GM19468 (cell line): ENCODE measurements at regions not wholly inside any gene's neighbourhood (a gene's known extent, or its start where the extent isn't known, plus 50 kb on each side); places are given as distances from the start of the nearest gene placed in this dataset.
"Not testable (repeated sequence)": the region's sequence is repeated elsewhere in the genome, so short reads cannot be mapped to it uniquely, and the experiment has no call there.

Experiments
- ATAC-seq: cut with Tn5 transposase; IDR thresholded peaks from one replicate; pipeline ENCODE4 v1.9.1; 2021; ENCODE audit warnings: mild to moderate bottlenecking, moderate library complexity, moderate number of reproducible peaks; ENCODE audit not compliant: unreplicated experiment; ENCODE audit errors: extremely low read depth

GRCh38 chr11:42778193-42778592, 533.6 kb upstream of the API5 start:
- ATAC-seq, result no peak

- no peak for ATAC-seq
These were observed 532.2 kb upstream of the API5 start for GRCh38 chr11:42779555-42779954.

- ATAC-seq, result no peak
These were observed 524.8 kb upstream of the API5 start for GRCh38 chr11:42786981-42787380.

GRCh38 chr11:42795483-42795882, 516.3 kb upstream of the API5 start:
- not testable (repeated sequence) for ATAC-seq

GRCh38 chr11:42800041-42800440, 511.8 kb upstream of the API5 start:
- no peak for ATAC-seq

GRCh38 chr11:42802201-42802899, 509.4 kb upstream of the API5 start:
- ATAC-seq, result no peak

GRCh38 chr11:42806191-42806590, 505.6 kb upstream of the API5 start:
- no peak for ATAC-seq

GRCh38 chr11:42812361-42812760, 499.4 kb upstream of the API5 start:
- no peak for ATAC-seq

GRCh38 chr11:42812960-42813359, 498.8 kb upstream of the API5 start:
- ATAC-seq, result no peak

- ATAC-seq, result no peak
These were observed 495.3 kb upstream of the API5 start for GRCh38 chr11:42816471-42816870.

GRCh38 chr11:42819126-42819525, 492.7 kb upstream of the API5 start:
- no peak for ATAC-seq

- ATAC-seq, result not testable (repeated sequence)
These were observed 489.6 kb upstream of the API5 start for GRCh38 chr11:42822188-42822587.

GRCh38 chr11:42823546-42823945, 488.2 kb upstream of the API5 start:
- ATAC-seq, result no peak

GRCh38 chr11:42824067-42824466, 487.7 kb upstream of the API5 start:
- ATAC-seq, result no peak

GRCh38 chr11:42825598-42825997, 486.2 kb upstream of the API5 start:
- ATAC-seq, result no peak

- no peak for ATAC-seq
These were observed 484.0 kb upstream of the API5 start for GRCh38 chr11:42827845-42828244.

- no peak for ATAC-seq
These were observed 473.8 kb upstream of the API5 start for GRCh38 chr11:42837994-42838393.

GRCh38 chr11:42840176-42840829, 471.5 kb upstream of the API5 start:
- peak; percentile 52 for ATAC-seq

GRCh38 chr11:42840860-42841259, 470.9 kb upstream of the API5 start:
- no peak for ATAC-seq

GRCh38 chr11:42841556-42841955, 470.2 kb upstream of the API5 start:
- no peak for ATAC-seq

- ATAC-seq, result no peak
These were observed 462.4 kb upstream of the API5 start for GRCh38 chr11:42849362-42849761.

- no peak for ATAC-seq
These were observed 454.5 kb upstream of the API5 start for GRCh38 chr11:42857344-42857743.
